ENCODE measurements at regions not wholly inside any gene's neighbourhood (a gene's known extent, or its start where the extent isn't known, plus 50 kb on each side); places are given as distances from the start of the nearest gene placed in this dataset.

- WGBS (ENCODE audit: extremely low coverage, insufficient coverage, low lambda C conversion rate): no CpG with 5 or more reads among the region's 1 CpG
- Histone ChIP-seq H4K5ac (ENCODE audit: low read length) (no peak overlapping the region), H3K18ac (ENCODE audit: low read length) (no peak overlapping the region), H2AK5ac (ENCODE audit: low read length) (no peak overlapping the region), H3K27ac (ENCODE audit: low read depth, low read length) (no peak overlapping the region), H3K4me1 (ENCODE audit: control insufficient read depth, low read depth, low read length) (peaks cover 5% of the 10 kb centered on the region), H2BK120ac (ENCODE audit: low read depth, low read length) (no peak overlapping the region), H3K4me3 (ENCODE audit: low read length) (no peak overlapping the region), H3K4me2 (ENCODE audit: low read length) (no peak overlapping the region), H3K4ac (ENCODE audit: low read depth, low read length) (no peak overlapping the region), H3K36me3 (ENCODE audit: control insufficient read depth, insufficient read depth, low read length) (no peaks in the 10 kb centered on the region), H3K23ac (ENCODE audit: low read length) (no peak overlapping the region), H2BK5ac (ENCODE audit: low read length) (no peak overlapping the region), H2BK15ac (replicated peaks; ENCODE audit: low read depth) (no peak overlapping the region), H4K8ac (ENCODE audit: low read depth, low read length) (no peak overlapping the region), H3K79me2 (ENCODE audit: control insufficient read depth, insufficient read depth, low read length) (no peaks in the 10 kb centered on the region), H3K56ac (ENCODE audit: low read length) (no peak overlapping the region), H3K27me3 (ENCODE audit: insufficient read depth, low read length, poor library complexity) (no peaks in the 10 kb centered on the region), H3K79me1 (ENCODE audit: low read length) (no peaks in the 10 kb centered on the region), H3K9ac (ENCODE audit: low read length) (no peak overlapping the region)
- no peak for DNase-seq
Observed at GRCh38 chr3:72344236-72344635, 504.0 kb downstream of the SHQ1 start.

- DNase-seq: no peak
- no CpG with 5 or more reads among the region's 3 CpGs for WGBS (ENCODE audit: extremely low coverage, insufficient coverage, low lambda C conversion rate)
Observed at GRCh38 chr3:72343078-72343477, 505.2 kb downstream of the SHQ1 start.

GRCh38 chr3:72342450-72342849, 505.8 kb downstream of the SHQ1 start:
- Histone ChIP-seq H3K4me3 (ENCODE audit: low read length) (no peak overlapping the region), H3K4me1 (ENCODE audit: control insufficient read depth, low read depth, low read length) (peaks cover 4% of the 10 kb centered on the region), H4K5ac (ENCODE audit: low read length) (no peak overlapping the region), H3K4me2 (ENCODE audit: low read length) (no peak overlapping the region), H3K18ac (ENCODE audit: low read length) (no peak overlapping the region), H3K36me3 (ENCODE audit: control insufficient read depth, insufficient read depth, low read length) (no peaks in the 10 kb centered on the region), H2BK5ac (ENCODE audit: low read length) (no peak overlapping the region), H3K9ac (ENCODE audit: low read length) (no peak overlapping the region), H3K27ac (ENCODE audit: low read depth, low read length) (no peak overlapping the region), H3K4ac (ENCODE audit: low read depth, low read length) (no peak overlapping the region), H2BK120ac (ENCODE audit: low read depth, low read length) (no peak overlapping the region), H3K27me3 (ENCODE audit: insufficient read depth, low read length, poor library complexity) (no peaks in the 10 kb centered on the region), H2BK15ac (replicated peaks; ENCODE audit: low read depth) (no peak overlapping the region), H3K23ac (ENCODE audit: low read length) (no peak overlapping the region), H3K56ac (ENCODE audit: low read length) (no peak overlapping the region), H3K79me1 (ENCODE audit: low read length) (no peaks in the 10 kb centered on the region), H3K79me2 (ENCODE audit: control insufficient read depth, insufficient read depth, low read length) (no peaks in the 10 kb centered on the region), H4K8ac (ENCODE audit: low read depth, low read length) (no peak overlapping the region), H2AK5ac (ENCODE audit: low read length) (no peak overlapping the region)
- DNase-seq: no peak
- no CpG with 5 or more reads among the region's 10 CpGs for WGBS (ENCODE audit: extremely low coverage, insufficient coverage, low lambda C conversion rate)

More at GRCh38 chr3:72343078-72343477, 505.2 kb downstream of the SHQ1 start:
- no peak overlapping the region for H3K56ac ChIP-seq (ENCODE audit: low read length)
- no peak overlapping the region for H2BK5ac ChIP-seq (ENCODE audit: low read length)
- no peaks in the 10 kb centered on the region for H3K27me3 ChIP-seq (ENCODE audit: insufficient read depth, low read length, poor library complexity)
- peaks cover 6% of the 10 kb centered on the region for H3K4me1 ChIP-seq (ENCODE audit: control insufficient read depth, low read depth, low read length)
- H3K9ac ChIP-seq (ENCODE audit: low read length): no peak overlapping the region
- no peak overlapping the region for H2BK15ac ChIP-seq (replicated peaks; ENCODE audit: low read depth)
- no peak overlapping the region for H3K4me2 ChIP-seq (ENCODE audit: low read length)
- no peak overlapping the region for H3K23ac ChIP-seq (ENCODE audit: low read length)
- H3K4me3 ChIP-seq (ENCODE audit: low read length): no peak overlapping the region
- no peak overlapping the region for H2BK120ac ChIP-seq (ENCODE audit: low read depth, low read length)
- no peak overlapping the region for H4K5ac ChIP-seq (ENCODE audit: low read length)
- no peaks in the 10 kb centered on the region for H3K79me2 ChIP-seq (ENCODE audit: control insufficient read depth, insufficient read depth, low read length)
- H3K36me3 ChIP-seq (ENCODE audit: control insufficient read depth, insufficient read depth, low read length): no peaks in the 10 kb centered on the region
- H3K79me1 ChIP-seq (ENCODE audit: low read length): no peaks in the 10 kb centered on the region
- H3K27ac ChIP-seq (ENCODE audit: low read depth, low read length): no peak overlapping the region
- no peak overlapping the region for H2AK5ac ChIP-seq (ENCODE audit: low read length)
- no peak overlapping the region for H3K18ac ChIP-seq (ENCODE audit: low read length)
- H3K4ac ChIP-seq (ENCODE audit: low read depth, low read length): no peak overlapping the region
- H4K8ac ChIP-seq (ENCODE audit: low read depth, low read length): no peak overlapping the region

GRCh38 chr3:72341920-72342319, 506.3 kb downstream of the SHQ1 start:
- Histone ChIP-seq H2BK15ac (replicated peaks; ENCODE audit: low read depth) (no peak overlapping the region), H3K4me3 (ENCODE audit: low read length) (no peak overlapping the region), H3K27ac (ENCODE audit: low read depth, low read length) (no peak overlapping the region), H3K79me1 (ENCODE audit: low read length) (no peaks in the 10 kb centered on the region), H4K8ac (ENCODE audit: low read depth, low read length) (no peak overlapping the region), H3K4ac (ENCODE audit: low read depth, low read length) (no peak overlapping the region), H3K23ac (ENCODE audit: low read length) (no peak overlapping the region), H3K79me2 (ENCODE audit: control insufficient read depth, insufficient read depth, low read length) (no peaks in the 10 kb centered on the region), H3K4me2 (ENCODE audit: low read length) (no peak overlapping the region), H3K27me3 (ENCODE audit: insufficient read depth, low read length, poor library complexity) (no peaks in the 10 kb centered on the region), H3K18ac (ENCODE audit: low read length) (no peak overlapping the region), H2BK120ac (ENCODE audit: low read depth, low read length) (no peak overlapping the region), H3K56ac (ENCODE audit: low read length) (no peak overlapping the region), H4K5ac (ENCODE audit: low read length) (no peak overlapping the region), H2AK5ac (ENCODE audit: low read length) (no peak overlapping the region), H2BK5ac (ENCODE audit: low read length) (no peak overlapping the region), H3K4me1 (ENCODE audit: control insufficient read depth, low read depth, low read length) (peaks cover 8% of the 10 kb centered on the region), H3K36me3 (ENCODE audit: control insufficient read depth, insufficient read depth, low read length) (no peaks in the 10 kb centered on the region), H3K9ac (ENCODE audit: low read length) (no peak overlapping the region)
- DNase-seq: no peak
- no CpG with 5 or more reads among the region's 2 CpGs for WGBS (ENCODE audit: extremely low coverage, insufficient coverage, low lambda C conversion rate)

GRCh38 chr3:72341380-72341770, 506.9 kb downstream of the SHQ1 start:
- H3K79me1 ChIP-seq (ENCODE audit: low read length): no peaks in the 10 kb centered on the region
- no peaks in the 10 kb centered on the region for H3K36me3 ChIP-seq (ENCODE audit: control insufficient read depth, insufficient read depth, low read length)
- no peak overlapping the region for H2BK120ac ChIP-seq (ENCODE audit: low read depth, low read length)
- WGBS (ENCODE audit: extremely low coverage, insufficient coverage, low lambda C conversion rate): no CpG with 5 or more reads among the region's 5 CpGs
- no peak overlapping the region for H3K4me2 ChIP-seq (ENCODE audit: low read length)
- no peak overlapping the region for H3K4ac ChIP-seq (ENCODE audit: low read depth, low read length)
- no peak overlapping the region for H3K23ac ChIP-seq (ENCODE audit: low read length)
- no peak overlapping the region for H3K4me3 ChIP-seq (ENCODE audit: low read length)
- H3K18ac ChIP-seq (ENCODE audit: low read length): no peak overlapping the region
- no peak overlapping the region for H3K56ac ChIP-seq (ENCODE audit: low read length)
- H2BK5ac ChIP-seq (ENCODE audit: low read length): no peak overlapping the region
- no peak overlapping the region for H3K9ac ChIP-seq (ENCODE audit: low read length)
- H3K79me2 ChIP-seq (ENCODE audit: control insufficient read depth, insufficient read depth, low read length): no peaks in the 10 kb centered on the region
- peaks cover 11% of the 10 kb centered on the region for H3K4me1 ChIP-seq (ENCODE audit: control insufficient read depth, low read depth, low read length)
- H3K27ac ChIP-seq (ENCODE audit: low read depth, low read length): no peak overlapping the region
- no peaks in the 10 kb centered on the region for H3K27me3 ChIP-seq (ENCODE audit: insufficient read depth, low read length, poor library complexity)
- no peak overlapping the region for H2AK5ac ChIP-seq (ENCODE audit: low read length)
- H4K8ac ChIP-seq (ENCODE audit: low read depth, low read length): no peak overlapping the region
- no peak overlapping the region for H2BK15ac ChIP-seq (replicated peaks; ENCODE audit: low read depth)
- no peak overlapping the region for H4K5ac ChIP-seq (ENCODE audit: low read length)
- no peak for DNase-seq

Measured in mesendoderm (in vitro differentiated cells).